ENCODE measurements at regions not wholly inside any gene's neighbourhood (a gene's known extent, or its start where the extent isn't known, plus 50 kb on each side); places are given as distances from the start of the nearest gene placed in this dataset.

DNA sequence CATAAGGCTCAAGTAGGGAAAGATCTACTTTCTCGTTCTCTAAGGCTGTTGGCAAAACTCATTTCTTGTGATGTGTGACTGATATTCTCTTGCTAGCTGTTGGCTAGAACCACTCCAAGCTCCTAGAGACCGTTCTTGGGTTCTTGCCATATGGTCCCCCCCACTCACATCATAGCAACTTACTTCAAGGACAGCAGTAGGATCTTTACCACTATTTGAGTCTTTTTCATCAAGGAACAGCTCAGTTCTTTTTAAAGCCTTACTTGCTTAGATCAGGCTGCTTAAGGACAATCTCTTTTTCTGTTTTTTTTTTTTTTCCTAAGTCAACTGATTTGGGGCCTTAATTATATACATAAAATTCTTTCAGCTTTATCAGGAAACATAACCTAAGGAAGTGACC is 251.1 kb downstream of the GPR37 start:
- TF ChIP-seq CTCF (IDR thresholded peaks at IDR 0.05): no peak
- no peak for TF ChIP-seq POLR2A (IDR thresholded peaks at IDR 0.05)

All from ovary (tissue), 3 donors.